K562 (cell line): ENCODE measurements at regions not wholly inside any gene's neighbourhood (a gene's known extent, or its start where the extent isn't known, plus 50 kb on each side); places are given as distances from the start of the nearest gene placed in this dataset.
A peak's percentile ranks its signal among the peaks of the same experiment; 100 is the strongest.

Experiments
- BCL6 ChIP-seq: fragments of 250-450 bp; sonication (Bioruptor Pico); IDR thresholded peaks from 2 replicates; pipeline ENCODE4 v1.4.0; 2020
- BCOR ChIP-seq: fragments of 450-650 bp; IDR thresholded peaks from 2 replicates; pipeline ENCODE4 v1.6.1; 2016
- EP400 ChIP-seq: fragments of 450-650 bp; IDR thresholded peaks from 2 replicates; pipeline ENCODE4 v1.6.1; 2017; ENCODE audit warnings: antibody characterized with exemption, mild to moderate bottlenecking, moderate library complexity
- ERF ChIP-seq: fragments of 450-650 bp; formaldehyde crosslinking; IDR thresholded peaks from 2 replicates; pipeline ENCODE4 v1.4.0; 2020; ENCODE audit warnings: mild to moderate bottlenecking, mixed read lengths
- FOXA3 ChIP-seq, 2 experiments: fragments of 450-650 bp in 1 of 2; sonication (generic) in 1 of 2; formaldehyde crosslinking; IDR thresholded peaks in 1 of 2; conservative IDR thresholded peaks in 1 of 2; 2 replicates each; pipeline versions ENCODE4 v1.4.0 to v1.8.0; 2020 to 2022; ENCODE audit warnings: mild to moderate bottlenecking in 2 of 2, missing genetic modification reagents in 1 of 2
- HDAC1 ChIP-seq, 2 experiments: fragments of 450-650 bp; IDR thresholded peaks; 2 replicates each; pipeline ENCODE4 v1.6.1; 2016 to 2017; ENCODE audit warnings: inconsistent platforms in 1 of 2, mild to moderate bottlenecking in 1 of 2, moderate library complexity in 1 of 2
- HSF4 ChIP-seq: fragments of 250-450 bp; sonication (Bioruptor Pico); IDR thresholded peaks from 2 replicates; pipeline ENCODE4 v2.1.2; 2022; ENCODE audit warnings: mild to moderate bottlenecking, moderate library complexity, borderline replicate concordance
- KHSRP ChIP-seq: fragments of 450-650 bp; IDR thresholded peaks from 2 replicates; pipeline ENCODE4 v1.6.1; 2017
- KLF16 ChIP-seq: IDR thresholded peaks from 2 replicates; pipeline ENCODE4 v1.6.1; 2016; ENCODE audit warnings: antibody characterized with exemption
- L3MBTL2 ChIP-seq: fragments of 450-650 bp; IDR thresholded peaks from 2 replicates; pipeline ENCODE4 v1.6.1; 2016; ENCODE audit warnings: mild to moderate bottlenecking, moderate library complexity
- LEF1 ChIP-seq: fragments of 450-650 bp; IDR thresholded peaks from 2 replicates; pipeline ENCODE4 v1.6.1; 2016; ENCODE audit warnings: mild to moderate bottlenecking
- MAFF ChIP-seq: IDR thresholded peaks from 2 replicates; pipeline ENCODE4 v1.6.1; 2012; ENCODE audit warnings: low read length, improper control_type of control experiment
- MAFK ChIP-seq: IDR thresholded peaks from 2 replicates; pipeline ENCODE4 v1.6.1; 2011; ENCODE audit warnings: low read length, improper control_type of control experiment
- MTA2 ChIP-seq: fragments of 450-650 bp; IDR thresholded peaks from 2 replicates; pipeline ENCODE4 v1.6.1; 2016; ENCODE audit warnings: low read depth
- NFE2 ChIP-seq: IDR thresholded peaks from 2 replicates; pipeline ENCODE4 v1.6.1; 2014; ENCODE audit warnings: antibody characterized with exemption, low read depth
- NR2C1 ChIP-seq, 2 experiments: fragments of 450-650 bp; IDR thresholded peaks; 2 replicates each; pipeline ENCODE4 v1.6.1; 2017; ENCODE audit warnings: mild to moderate bottlenecking in 2 of 2, antibody characterized with exemption in 1 of 2, inconsistent platforms in 1 of 2, missing compliant biosample characterization in 1 of 2, missing genetic modification characterization in 1 of 2
- SMAD4 ChIP-seq: fragments of 250-450 bp; sonication (Bioruptor Pico); conservative IDR thresholded peaks from 2 replicates; pipeline ENCODE4 v1.8.0; 2021; ENCODE audit warnings: inconsistent platforms, mild to moderate bottlenecking, moderate library complexity
- TEAD2 ChIP-seq: fragments of 450-650 bp; IDR thresholded peaks from 2 replicates; pipeline ENCODE4 v1.6.1; 2016; ENCODE audit warnings: missing genetic modification characterization, control low read depth, missing compliant biosample characterization
- TOE1 ChIP-seq, 2 experiments: fragments of 450-650 bp in 1 of 2; sonication (generic) in 1 of 2; formaldehyde crosslinking in 1 of 2; IDR thresholded peaks; 2 replicates each; pipeline versions ENCODE4 v1.7.1 to v1.8.0; 2016 to 2022; ENCODE audit warnings: borderline replicate concordance in 2 of 2, mild to moderate bottlenecking in 2 of 2, antibody characterized with exemption in 1 of 2, inconsistent platforms in 1 of 2, low read depth in 1 of 2, missing genetic modification reagents in 1 of 2, moderate library complexity in 1 of 2
- TRIM28 ChIP-seq: fragments of 450-650 bp; IDR thresholded peaks from 2 replicates; pipeline ENCODE4 v1.6.1; 2017
- ZBED1 ChIP-seq: IDR thresholded peaks from 2 replicates; pipeline ENCODE4 v1.6.1; 2014
- ZNF274 ChIP-seq: IDR thresholded peaks from 2 replicates; pipeline ENCODE4 v1.6.1; 2011; ENCODE audit warnings: low read depth, mild to moderate bottlenecking, low read length, moderate library complexity, borderline replicate concordance
- TF ChIP-seq, protein P1 (sequence below): fragments of 450-650 bp; IDR thresholded peaks from 2 replicates; pipeline ENCODE4 v1.6.1; 2014; ENCODE audit warnings: low read depth, mild to moderate bottlenecking, moderate library complexity, borderline replicate concordance
- TF ChIP-seq, protein P2 (sequence below): fragments of 450-650 bp; IDR thresholded peaks from 2 replicates; pipeline ENCODE4 v1.6.1; 2016; ENCODE audit warnings: antibody characterized with exemption
- TF ChIP-seq, protein P3 (sequence below), 2 experiments: fragments of 450-650 bp; conservative IDR thresholded peaks; 2 replicates each; pipeline ENCODE4 v1.6.1; 2017; ENCODE audit warnings: mild to moderate bottlenecking in 2 of 2, moderate library complexity in 2 of 2
- TF ChIP-seq, protein P4 (sequence below), 2 experiments: fragments of 450-650 bp; IDR thresholded peaks; 2 replicates each; pipeline ENCODE4 v1.6.1; 2016

DNA sequence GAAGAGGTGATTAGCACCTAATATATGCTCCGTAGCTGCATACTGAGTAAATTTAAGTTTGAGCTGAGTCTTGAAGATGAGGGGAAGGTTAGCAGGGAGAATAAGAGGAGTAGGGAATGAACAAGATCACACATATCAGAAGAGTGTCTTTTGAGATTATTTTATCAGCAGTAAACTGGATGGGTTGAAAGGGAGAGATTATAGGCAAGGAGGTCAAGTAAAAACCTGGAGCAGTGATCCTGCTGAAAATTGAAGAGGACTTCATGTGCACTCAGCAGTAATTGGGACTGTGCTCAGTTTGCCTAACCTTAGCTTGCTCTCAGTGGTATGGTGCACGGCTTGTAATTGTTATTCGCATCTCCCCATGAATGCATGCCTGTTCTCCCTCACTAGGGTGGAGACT lies 79.5 kb upstream of the PICALM start (continued):
- TF ChIP-seq, protein P1, sequence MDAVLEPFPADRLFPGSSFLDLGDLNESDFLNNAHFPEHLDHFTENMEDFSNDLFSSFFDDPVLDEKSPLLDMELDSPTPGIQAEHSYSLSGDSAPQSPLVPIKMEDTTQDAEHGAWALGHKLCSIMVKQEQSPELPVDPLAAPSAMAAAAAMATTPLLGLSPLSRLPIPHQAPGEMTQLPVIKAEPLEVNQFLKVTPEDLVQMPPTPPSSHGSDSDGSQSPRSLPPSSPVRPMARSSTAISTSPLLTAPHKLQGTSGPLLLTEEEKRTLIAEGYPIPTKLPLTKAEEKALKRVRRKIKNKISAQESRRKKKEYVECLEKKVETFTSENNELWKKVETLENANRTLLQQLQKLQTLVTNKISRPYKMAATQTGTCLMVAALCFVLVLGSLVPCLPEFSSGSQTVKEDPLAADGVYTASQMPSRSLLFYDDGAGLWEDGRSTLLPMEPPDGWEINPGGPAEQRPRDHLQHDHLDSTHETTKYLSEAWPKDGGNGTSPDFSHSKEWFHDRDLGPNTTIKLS, result no peak
- TF ChIP-seq NFE2 (peak; percentile 56; the same call in 1 of the 2 replicates), MTA2 (peak; percentile 91), ZBED1 (0 out of 2 replicates have a peak, but pooled peaks have one; percentile 31), ERF (CRISPR knock-in tag) (no peak), NR2C1 (IDR thresholded peaks at IDR 0.05) (0 out of 2 replicates have a peak, but pooled peaks have one; percentile 32), NR2C1 (tag; IDR thresholded peaks at IDR 0.05) (no peak), TRIM28 (no peak), FOXA3 (CRISPR knock-in tag; conservative IDR thresholded peaks at IDR 0.05 in 1 of 2, IDR thresholded peaks at IDR 0.05 in 1 of 2) (no peak), TOE1 (IDR thresholded peaks at IDR 0.05; ENCODE audit: borderline replicate concordance) (peak; percentile 74), TOE1 (CRISPR knock-in tag; IDR thresholded peaks at IDR 0.05; ENCODE audit: borderline replicate concordance, low read depth) (no peak), MAFK (peak; percentile 51), SMAD4 (CRISPR knock-in tag) (no peak), HDAC1 (IDR thresholded peaks at IDR 0.05) (peak in 1 of 2 experiments; percentile 87; a peak in 3 of 4 replicates), MAFF (peak; percentile 64), KLF16 (peak; percentile 92), L3MBTL2 (peak; percentile 41; the same call in 1 of the 2 replicates), LEF1 (peak; percentile 79), BCOR (peak; percentile 67; the same call in 1 of the 2 replicates), ZNF274 (peak; percentile 35; the same call in 1 of the 2 replicates), BCL6 (CRISPR knock-in tag) (no peak), EP400 (peak; percentile 28; the same call in 1 of the 2 replicates), KHSRP (no peak), HSF4 (CRISPR knock-in tag) (peak; percentile 63; the same call in 1 of the 2 replicates), TEAD2 (tag) (no peak)
- TF ChIP-seq, protein P2, sequence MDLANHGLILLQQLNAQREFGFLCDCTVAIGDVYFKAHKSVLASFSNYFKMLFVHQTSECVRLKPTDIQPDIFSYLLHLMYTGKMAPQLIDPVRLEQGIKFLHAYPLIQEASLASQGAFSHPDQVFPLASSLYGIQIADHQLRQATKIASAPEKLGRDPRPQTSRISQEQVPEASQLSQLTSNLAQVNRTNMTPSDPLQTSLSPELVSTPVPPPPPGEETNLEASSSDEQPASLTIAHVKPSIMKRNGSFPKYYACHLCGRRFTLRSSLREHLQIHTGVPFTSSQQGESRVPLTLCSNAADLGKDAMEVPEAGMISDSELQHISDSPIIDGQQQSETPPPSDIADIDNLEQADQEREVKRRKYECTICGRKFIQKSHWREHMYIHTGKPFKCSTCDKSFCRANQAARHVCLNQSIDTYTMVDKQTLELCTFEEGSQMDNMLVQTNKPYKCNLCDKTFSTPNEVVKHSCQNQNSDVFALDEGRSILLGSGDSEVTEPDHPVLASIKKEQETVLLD, result peak; percentile 81
- TF ChIP-seq, protein P3, sequence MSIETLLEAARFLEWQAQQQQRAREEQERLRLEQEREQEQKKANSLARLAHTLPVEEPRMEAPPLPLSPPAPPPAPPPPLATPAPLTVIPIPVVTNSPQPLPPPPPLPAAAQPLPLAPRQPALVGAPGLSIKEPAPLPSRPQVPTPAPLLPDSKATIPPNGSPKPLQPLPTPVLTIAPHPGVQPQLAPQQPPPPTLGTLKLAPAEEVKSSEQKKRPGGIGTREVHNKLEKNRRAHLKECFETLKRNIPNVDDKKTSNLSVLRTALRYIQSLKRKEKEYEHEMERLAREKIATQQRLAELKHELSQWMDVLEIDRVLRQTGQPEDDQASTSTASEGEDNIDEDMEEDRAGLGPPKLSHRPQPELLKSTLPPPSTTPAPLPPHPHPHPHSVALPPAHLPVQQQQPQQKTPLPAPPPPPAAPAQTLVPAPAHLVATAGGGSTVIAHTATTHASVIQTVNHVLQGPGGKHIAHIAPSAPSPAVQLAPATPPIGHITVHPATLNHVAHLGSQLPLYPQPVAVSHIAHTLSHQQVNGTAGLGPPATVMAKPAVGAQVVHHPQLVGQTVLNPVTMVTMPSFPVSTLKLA (conservative IDR thresholded peaks at IDR 0.05), result peak in 1 of 2 experiments; percentile 61; a peak in 2 of 4 replicates
- TF ChIP-seq, protein P4, sequence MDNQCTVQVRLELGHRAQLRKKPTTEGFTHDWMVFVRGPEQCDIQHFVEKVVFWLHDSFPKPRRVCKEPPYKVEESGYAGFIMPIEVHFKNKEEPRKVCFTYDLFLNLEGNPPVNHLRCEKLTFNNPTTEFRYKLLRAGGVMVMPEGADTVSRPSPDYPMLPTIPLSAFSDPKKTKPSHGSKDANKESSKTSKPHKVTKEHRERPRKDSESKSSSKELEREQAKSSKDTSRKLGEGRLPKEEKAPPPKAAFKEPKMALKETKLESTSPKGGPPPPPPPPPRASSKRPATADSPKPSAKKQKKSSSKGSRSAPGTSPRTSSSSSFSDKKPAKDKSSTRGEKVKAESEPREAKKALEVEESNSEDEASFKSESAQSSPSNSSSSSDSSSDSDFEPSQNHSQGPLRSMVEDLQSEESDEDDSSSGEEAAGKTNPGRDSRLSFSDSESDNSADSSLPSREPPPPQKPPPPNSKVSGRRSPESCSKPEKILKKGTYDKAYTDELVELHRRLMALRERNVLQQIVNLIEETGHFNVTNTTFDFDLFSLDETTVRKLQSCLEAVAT (IDR thresholded peaks at IDR 0.05), result peak; percentile 82 to 83
